Activated CD8-positive, alpha-beta T cell treated with anti-CD3 and anti-CD28 coated beads, Interleukin-2, amount 10 ng/mL, durations not matched to agents 7 days and 5 days (primary cell): ENCODE measurements at regions not wholly inside any gene's neighbourhood (a gene's known extent, or its start where the extent isn't known, plus 50 kb on each side); places are given as distances from the start of the nearest gene placed in this dataset.

Experiments
- ATAC-seq: fragments of 150-1000 bp; cut with Tn5 transposase; one replicate; pipeline ENCODE4 v1.10.0; 2021; ENCODE audit warnings: moderate library complexity
- CTCF ChIA-PET: fragments of 350-600 bp; sonication (Branson Sonifier 250); formaldehyde crosslinking; loops from one replicate; lab custom pipeline; 2021; ENCODE audit warnings: antibody characterized with exemption; lab: Charles Lee
- POLR2A ChIA-PET: fragments of 350-600 bp; sonication (Branson Sonifier 250); formaldehyde crosslinking; loops from one replicate; lab custom pipeline; 2021; ENCODE audit warnings: antibody characterized with exemption; lab: Charles Lee
- DNase-seq: peaks from one replicate; pipeline ENCODE4 v3.0.0-alpha.2; 2020
- H3K27ac Mint-ChIP-seq: one replicate; pipeline ENCODE4 v1.8.0; 2021; ENCODE audit warnings: mild to moderate bottlenecking, mixed read lengths
- H3K27me3 Mint-ChIP-seq: one replicate; pipeline ENCODE4 v1.8.0; 2021; ENCODE audit warnings: low read depth, mixed read lengths
- H3K36me3 Mint-ChIP-seq: one replicate; pipeline ENCODE4 v1.8.0; 2021; ENCODE audit warnings: low read depth, mixed read lengths
- H3K4me1 Mint-ChIP-seq: one replicate; pipeline ENCODE4 v1.8.0; 2021; ENCODE audit warnings: low read depth, mixed read lengths
- H3K4me3 Mint-ChIP-seq: one replicate; pipeline ENCODE4 v1.8.0; 2021; ENCODE audit warnings: mild to moderate bottlenecking, mixed read lengths
- H3K9me3 Mint-ChIP-seq: one replicate; pipeline ENCODE4 v1.8.0; 2022; ENCODE audit warnings: mixed read lengths; ENCODE audit not compliant: insufficient read depth

DNA sequence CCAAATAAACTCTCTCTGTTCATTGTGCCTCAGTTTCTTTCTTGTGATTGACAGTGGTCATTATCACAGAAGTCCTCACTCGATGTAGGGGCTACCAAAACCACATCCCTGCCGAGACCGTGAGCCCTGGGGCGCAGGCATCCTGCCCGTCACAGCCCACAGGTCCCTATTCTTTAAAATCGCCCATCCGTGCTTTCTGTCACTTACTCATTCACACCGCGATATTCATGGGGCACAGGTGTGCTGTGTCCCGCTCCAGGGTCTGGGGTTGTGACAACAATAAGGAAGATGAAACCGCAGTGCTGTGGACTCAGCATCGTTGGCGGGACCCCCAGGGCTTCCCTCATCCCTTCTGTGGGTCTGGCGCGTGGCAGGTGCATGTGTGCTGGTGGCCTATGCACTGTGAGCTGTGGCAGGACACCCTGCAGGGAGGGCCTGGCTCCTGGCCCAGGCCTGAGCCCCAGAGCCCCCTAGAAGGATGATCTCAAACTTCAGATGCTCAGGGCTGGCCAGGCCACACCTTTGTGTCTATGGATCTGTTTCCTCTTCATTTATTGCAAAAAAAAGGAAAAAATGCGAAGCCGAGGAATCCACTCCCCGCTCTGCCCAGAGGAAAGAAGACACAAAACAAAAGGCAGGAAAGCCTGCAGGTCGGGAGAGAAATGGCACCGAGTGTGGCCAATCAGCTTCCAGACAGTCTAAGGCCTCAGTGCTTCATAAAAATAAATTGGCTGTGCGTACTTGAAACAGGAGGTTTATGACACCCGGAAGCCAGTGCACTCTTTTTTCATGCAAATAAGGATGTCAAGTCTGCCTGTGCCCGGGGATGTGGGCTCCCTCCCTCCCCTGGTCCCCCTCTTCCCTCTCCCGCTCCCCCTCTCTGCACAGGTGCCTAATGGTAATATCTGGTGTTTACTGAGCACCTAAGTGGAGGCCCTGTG is 109.5 kb upstream of the ADRA2C start:
- POLR2A ChIA-PET, result no interaction called here
- Mint-ChIP-seq H3K4me1 (no peaks in the 10 kb centered on the region), H3K36me3 (no peaks in the 10 kb centered on the region), H3K9me3 (no peaks in the 10 kb centered on the region), H3K27ac (no peak overlapping the region), H3K27me3 (no peaks in the 10 kb centered on the region), H3K4me3 (no peak overlapping the region)
- CTCF ChIA-PET, result no interaction called here
- DNase-seq, result no peak
- ATAC-seq, result no peak

DNA sequence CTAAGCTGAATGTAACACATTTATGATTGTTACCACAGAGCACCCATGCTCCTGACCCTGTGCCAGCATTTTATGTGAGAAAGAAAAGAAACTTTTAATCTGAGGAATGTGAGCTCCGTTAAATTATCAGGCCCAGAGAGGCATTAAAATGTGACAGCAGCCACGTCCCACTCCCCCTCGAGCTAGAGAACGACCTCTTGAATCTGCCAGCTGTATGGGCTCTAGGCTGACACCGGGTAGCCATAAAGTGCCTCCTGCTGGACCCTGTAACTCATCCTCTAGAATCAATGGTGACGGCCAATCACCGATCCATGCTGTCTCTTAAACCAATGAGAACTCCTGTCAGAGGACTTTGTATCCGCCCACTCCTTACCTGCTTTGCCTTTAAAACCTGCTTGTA is 110.2 kb upstream of the ADRA2C start:
- H3K36me3 Mint-ChIP-seq, result no peaks in the 10 kb centered on the region
- H3K9me3 Mint-ChIP-seq, result no peaks in the 10 kb centered on the region
- ATAC-seq (no peak), DNase-seq (no peak)
- ChIA-PET POLR2A (no interaction called here), CTCF (no interaction called here)
- no peak overlapping the region for H3K27ac Mint-ChIP-seq
- H3K4me1 Mint-ChIP-seq, result no peaks in the 10 kb centered on the region
- H3K4me3 Mint-ChIP-seq, result no peak overlapping the region
- H3K27me3 Mint-ChIP-seq, result no peaks in the 10 kb centered on the region

DNA sequence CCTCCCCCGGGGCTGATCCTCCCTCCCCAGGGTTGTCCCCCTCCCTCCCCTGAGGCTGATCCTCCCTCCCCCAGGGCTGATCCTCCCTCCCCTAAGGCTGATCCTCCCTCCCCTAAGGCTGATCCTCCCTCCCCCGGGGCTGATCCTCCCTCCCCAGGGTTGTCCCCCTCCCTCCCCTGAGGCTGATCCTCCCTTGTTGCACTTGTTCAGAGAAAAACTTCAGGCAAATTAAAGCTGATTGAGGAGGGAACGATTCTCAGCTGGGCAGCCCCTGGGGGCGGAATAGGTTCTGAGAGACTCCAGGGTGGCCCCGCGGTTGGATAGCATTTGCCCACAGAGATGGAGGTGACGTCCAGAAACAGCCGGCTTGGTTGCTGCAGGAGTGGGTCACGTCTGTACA is 110.7 kb upstream of the ADRA2C start:
- POLR2A ChIA-PET, result no interaction called here
- Mint-ChIP-seq H3K9me3 (no peaks in the 10 kb centered on the region), H3K4me3 (no peak overlapping the region), H3K27ac (no peak overlapping the region), H3K4me1 (no peaks in the 10 kb centered on the region), H3K36me3 (no peaks in the 10 kb centered on the region), H3K27me3 (no peaks in the 10 kb centered on the region)
- DNase-seq, result no peak
- no peak for ATAC-seq
- CTCF ChIA-PET, result no interaction called here

DNA sequence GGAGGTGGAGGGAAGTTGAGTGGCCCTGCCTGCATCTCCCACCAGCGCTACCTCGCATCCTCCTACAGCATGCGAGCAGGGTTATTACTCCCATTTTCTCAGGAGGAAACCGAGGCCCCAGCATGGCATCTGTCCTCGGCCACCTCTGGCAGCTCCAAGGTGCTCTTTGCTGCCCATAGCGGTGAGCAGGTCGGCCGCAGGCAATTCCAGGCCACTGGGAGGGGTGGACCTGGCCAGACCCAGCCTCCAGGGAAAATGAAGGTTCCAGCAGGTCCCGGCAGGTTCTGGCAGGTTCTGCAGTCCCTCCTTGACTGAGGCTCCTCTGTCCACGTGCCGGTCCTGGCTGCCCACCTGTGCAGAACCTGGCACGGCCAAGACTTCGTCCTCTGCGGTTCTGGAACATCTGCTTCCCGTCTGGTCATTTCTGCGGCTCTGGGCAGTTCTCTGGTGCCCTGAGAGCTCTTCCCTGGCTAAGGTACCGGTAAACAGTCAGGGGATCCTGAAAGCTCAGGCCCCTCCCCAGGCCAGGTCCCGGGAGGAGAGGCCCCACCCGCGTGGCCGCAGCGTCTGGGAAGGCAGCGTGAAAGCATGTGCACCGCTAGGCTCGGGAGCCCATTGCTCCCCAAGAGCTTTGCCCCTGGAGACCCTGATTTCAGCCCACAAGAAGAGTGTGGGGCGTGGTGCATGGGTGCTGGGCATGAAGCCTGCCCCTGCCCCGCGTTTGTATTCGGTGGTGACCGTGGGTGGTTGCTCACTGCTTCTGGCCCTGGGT is 112.0 kb upstream of the ADRA2C start:
- ChIA-PET POLR2A (no interaction called here), CTCF (no interaction called here)

DNA sequence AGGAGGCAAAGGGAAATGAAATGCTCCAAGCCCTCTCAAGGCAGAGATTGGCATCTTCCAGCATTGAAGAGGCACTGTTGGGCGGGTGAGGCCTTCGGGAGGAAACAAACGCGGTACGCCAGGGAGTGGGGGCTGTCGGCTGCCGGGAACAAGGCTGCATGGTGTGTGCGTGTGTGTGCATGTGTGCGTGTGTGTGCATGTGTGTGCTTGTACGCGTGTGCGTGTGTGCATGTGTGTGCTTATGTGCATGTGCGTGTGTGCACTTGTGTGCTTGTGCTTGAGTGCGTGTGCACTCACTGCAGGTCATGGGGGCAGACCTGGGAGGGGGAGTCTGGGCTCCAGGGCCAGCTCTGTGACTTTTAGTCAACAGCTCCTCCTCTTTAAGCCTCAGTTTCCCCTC is 113.6 kb upstream of the ADRA2C start:
- DNase-seq (no peak), ATAC-seq (no peak)
- ChIA-PET POLR2A (no interaction called here), CTCF (no interaction called here)
- no peaks in the 10 kb centered on the region for H3K9me3 Mint-ChIP-seq
- no peak overlapping the region for H3K27ac Mint-ChIP-seq
- no peaks in the 10 kb centered on the region for H3K36me3 Mint-ChIP-seq
- H3K4me3 Mint-ChIP-seq, result no peak overlapping the region
- no peaks in the 10 kb centered on the region for H3K27me3 Mint-ChIP-seq
- H3K4me1 Mint-ChIP-seq, result no peaks in the 10 kb centered on the region

More for the DNA sequence above, 112.0 kb upstream of the ADRA2C start:
- no peaks in the 10 kb centered on the region for H3K9me3 Mint-ChIP-seq
- no peak overlapping the region for H3K4me3 Mint-ChIP-seq
- DNase-seq (no peak), ATAC-seq (no peak)
- no peaks in the 10 kb centered on the region for H3K27me3 Mint-ChIP-seq
- H3K27ac Mint-ChIP-seq, result no peak overlapping the region
- no peaks in the 10 kb centered on the region for H3K4me1 Mint-ChIP-seq
- H3K36me3 Mint-ChIP-seq, result no peaks in the 10 kb centered on the region

DNA sequence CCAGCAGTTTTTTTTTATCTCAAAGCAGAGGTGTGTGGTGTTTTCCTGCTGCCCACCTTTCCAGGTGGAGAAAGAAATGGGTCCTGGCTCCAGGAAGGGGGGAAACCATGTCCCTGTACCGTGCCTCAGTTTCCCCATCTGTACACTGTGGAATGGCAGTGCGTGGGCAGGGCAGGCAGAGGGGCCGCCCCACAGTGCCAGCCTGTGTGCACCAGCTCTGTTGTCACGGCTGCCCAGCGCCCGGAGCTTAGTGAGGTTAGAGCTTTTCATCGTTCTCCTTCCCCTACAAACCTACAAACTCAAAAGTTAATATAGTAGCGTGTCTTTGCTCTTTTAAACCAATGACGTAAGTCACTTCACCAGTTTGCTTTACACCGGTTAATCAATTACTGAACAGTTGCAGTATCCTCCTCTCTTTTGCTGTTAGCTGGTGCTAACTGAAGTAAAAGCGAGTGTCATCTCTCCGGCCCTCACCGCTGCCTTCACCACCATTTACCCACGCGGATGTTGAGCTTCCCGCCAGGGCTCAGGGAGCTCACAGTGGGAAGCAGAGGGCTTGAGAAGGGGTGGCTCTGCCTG is 114.8 kb upstream of the ADRA2C start:
- DNase-seq (no peak), ATAC-seq (no peak)
- no peaks in the 10 kb centered on the region for H3K36me3 Mint-ChIP-seq
- H3K27me3 Mint-ChIP-seq, result no peaks in the 10 kb centered on the region
- CTCF ChIA-PET, result no interaction called here
- no peak overlapping the region for H3K27ac Mint-ChIP-seq
- H3K4me3 Mint-ChIP-seq, result no peak overlapping the region
- no peaks in the 10 kb centered on the region for H3K4me1 Mint-ChIP-seq
- POLR2A ChIA-PET, result no interaction called here
- no peaks in the 10 kb centered on the region for H3K9me3 Mint-ChIP-seq

DNA sequence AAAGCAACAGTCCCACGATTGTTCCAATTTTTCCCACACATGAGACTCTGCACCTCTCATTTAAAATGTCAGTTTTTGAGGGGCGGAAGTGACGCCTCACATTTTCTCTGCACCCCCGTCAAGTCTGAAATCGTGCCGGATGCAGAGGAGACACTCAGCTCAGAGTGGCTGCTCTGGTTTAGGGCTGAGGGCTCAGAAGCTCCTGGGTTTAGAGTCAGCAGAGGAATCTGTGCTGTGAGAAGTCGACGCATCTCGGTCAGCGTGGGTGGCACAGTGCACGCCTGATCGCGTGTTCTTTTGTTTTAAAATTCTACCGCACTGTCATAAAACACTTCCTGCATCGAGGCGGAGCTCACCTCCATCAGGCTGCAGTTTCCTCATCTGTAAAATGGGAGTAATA is 116.7 kb upstream of the ADRA2C start:
- no peak overlapping the region for H3K4me3 Mint-ChIP-seq
- ATAC-seq (no peak), DNase-seq (no peak)
- ChIA-PET CTCF (no interaction called here), POLR2A (no interaction called here)
- H3K27ac Mint-ChIP-seq, result no peak overlapping the region
- H3K27me3 Mint-ChIP-seq, result no peaks in the 10 kb centered on the region
- H3K4me1 Mint-ChIP-seq, result no peaks in the 10 kb centered on the region
- no peaks in the 10 kb centered on the region for H3K36me3 Mint-ChIP-seq
- H3K9me3 Mint-ChIP-seq, result no peaks in the 10 kb centered on the region

DNA sequence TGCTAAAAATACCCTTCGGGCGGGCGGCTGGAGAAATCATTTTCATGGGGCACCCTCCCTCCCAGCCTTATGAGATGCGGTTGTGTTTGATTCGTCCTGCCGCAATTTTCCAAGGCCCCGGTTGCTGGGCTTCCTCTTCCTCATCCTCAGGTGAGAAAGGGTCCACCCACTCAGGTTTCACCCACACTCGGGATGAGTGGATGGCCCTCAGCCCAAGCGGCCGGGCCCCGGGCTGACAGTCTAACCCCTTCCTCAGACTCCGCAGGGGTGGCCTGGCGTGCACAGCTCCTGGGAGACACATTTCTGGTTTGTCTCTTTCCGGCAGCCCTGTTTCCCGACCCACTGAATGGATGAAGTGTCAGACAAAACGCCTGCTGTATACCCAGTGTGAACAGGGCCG is 116.5 kb upstream of the LRPAP1 start:
- Mint-ChIP-seq H3K4me1 (no peaks in the 10 kb centered on the region), H3K4me3 (no peak overlapping the region), H3K27ac (no peak overlapping the region), H3K9me3 (no peaks in the 10 kb centered on the region), H3K27me3 (no peaks in the 10 kb centered on the region), H3K36me3 (no peaks in the 10 kb centered on the region)
- ChIA-PET CTCF (no interaction called here), POLR2A (no interaction called here)
- ATAC-seq (no peak), DNase-seq (no peak)

DNA sequence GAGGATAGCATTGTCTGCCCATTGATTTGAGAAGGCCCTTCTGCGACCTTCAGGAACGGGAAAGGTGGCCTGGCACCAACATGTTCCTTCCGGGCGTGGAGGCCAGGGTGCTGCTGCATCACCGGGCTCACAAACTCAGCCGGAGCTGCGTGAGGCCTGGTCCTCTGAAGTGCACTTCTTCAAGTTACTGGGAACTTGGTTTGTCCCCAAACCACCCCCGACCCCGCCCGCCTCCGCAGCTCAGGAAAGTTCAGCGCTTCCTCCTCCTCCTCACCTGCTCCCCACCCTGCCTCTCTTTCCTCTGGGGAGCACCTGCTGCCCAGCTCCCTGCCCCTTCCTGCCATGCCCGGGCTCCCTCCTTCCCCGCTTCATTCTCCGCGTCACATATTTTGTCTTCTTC is 116.0 kb upstream of the LRPAP1 start:
- H3K27me3 Mint-ChIP-seq, result no peaks in the 10 kb centered on the region
- ATAC-seq, result no peak
- no peak overlapping the region for H3K27ac Mint-ChIP-seq
- ChIA-PET POLR2A (no interaction called here), CTCF (no interaction called here)
- H3K36me3 Mint-ChIP-seq, result no peaks in the 10 kb centered on the region
- no peak overlapping the region for H3K4me3 Mint-ChIP-seq
- no peak for DNase-seq
- H3K9me3 Mint-ChIP-seq, result no peaks in the 10 kb centered on the region
- H3K4me1 Mint-ChIP-seq, result no peaks in the 10 kb centered on the region

DNA sequence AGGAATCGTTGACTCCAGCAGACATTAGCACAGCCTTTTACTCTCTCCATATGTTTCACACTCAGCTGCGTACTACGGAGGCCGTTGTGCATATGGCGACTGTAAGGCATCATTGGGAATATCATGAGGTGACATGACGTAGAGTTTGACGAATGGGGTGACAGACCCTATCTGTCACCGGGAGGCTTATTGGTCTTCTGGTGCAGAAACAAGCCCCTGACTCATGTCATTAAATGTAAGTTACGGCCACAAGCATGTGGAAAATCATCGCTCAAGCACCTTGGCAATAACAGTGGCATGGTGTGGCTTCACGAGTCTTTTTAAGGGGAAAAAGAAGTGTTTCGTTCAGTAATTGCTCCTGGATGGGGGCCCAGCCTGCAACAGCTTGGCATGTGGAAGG is 115.2 kb upstream of the LRPAP1 start:
- ATAC-seq, result no peak
- POLR2A ChIA-PET, result no interaction called here
- Mint-ChIP-seq H3K4me3 (no peak overlapping the region), H3K27me3 (no peaks in the 10 kb centered on the region), H3K9me3 (no peaks in the 10 kb centered on the region), H3K27ac (no peak overlapping the region), H3K4me1 (no peaks in the 10 kb centered on the region), H3K36me3 (no peaks in the 10 kb centered on the region)
- no peak for DNase-seq
- CTCF ChIA-PET, result no interaction called here

DNA sequence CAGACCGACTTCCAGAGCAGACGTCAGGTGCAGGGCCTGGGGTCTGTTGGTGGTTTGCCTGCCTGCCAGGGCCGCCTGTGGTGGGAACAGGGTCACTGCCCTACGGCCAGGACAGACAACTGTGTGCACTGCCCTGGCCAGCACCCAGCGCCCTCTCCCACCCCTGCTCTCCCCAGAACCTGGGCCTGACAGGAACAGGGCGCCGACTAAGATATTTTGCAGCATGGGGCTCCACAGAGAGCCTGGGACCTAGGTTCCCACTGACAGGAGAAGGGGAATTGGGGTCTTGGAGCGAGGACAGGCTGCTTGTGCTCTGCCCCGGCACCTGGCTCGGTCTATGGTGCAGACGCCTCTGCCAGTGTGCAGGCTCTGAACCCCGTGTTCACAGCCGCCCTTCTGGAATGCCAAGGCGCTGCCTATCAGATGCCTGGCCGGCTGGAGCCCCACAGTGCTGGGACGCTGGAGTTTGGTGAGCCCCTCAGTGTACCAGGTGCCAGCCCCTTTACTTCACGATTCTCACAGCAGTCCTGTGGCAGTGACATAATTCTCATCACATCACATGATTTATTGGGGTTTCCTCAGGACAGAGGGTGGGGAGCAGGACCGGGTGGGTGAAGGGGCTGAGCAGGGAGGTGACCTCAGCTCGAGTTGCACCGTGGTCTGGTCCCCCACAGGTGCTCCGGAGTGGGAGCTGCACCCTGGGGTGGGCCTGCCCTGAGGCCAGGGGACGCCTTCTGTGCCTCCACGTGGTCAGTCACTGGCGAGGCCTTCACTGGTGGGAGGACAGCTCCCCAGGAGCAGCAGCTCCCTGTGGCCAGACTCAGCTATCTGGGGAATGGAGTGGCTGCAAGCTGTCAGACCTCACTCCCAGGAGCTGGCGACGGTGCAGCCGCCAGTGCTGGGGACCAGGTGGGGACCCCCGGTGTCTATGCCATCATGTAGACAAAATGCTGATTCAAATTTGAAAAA is 113.8 kb upstream of the LRPAP1 start:
- ChIA-PET CTCF (no interaction called here), POLR2A (interaction anchor here (0.6 kb wide), 1 partner anchor 1181 kb away, joined by 3 read pairs; no protein-coding TSS in a partner anchor)
- H3K36me3 Mint-ChIP-seq, result no peaks in the 10 kb centered on the region
- DNase-seq (no peak), ATAC-seq (no peak)
- H3K4me1 Mint-ChIP-seq, result no peaks in the 10 kb centered on the region
- H3K27me3 Mint-ChIP-seq, result no peaks in the 10 kb centered on the region
- H3K4me3 Mint-ChIP-seq, result no peak overlapping the region
- H3K27ac Mint-ChIP-seq, result no peak overlapping the region
- H3K9me3 Mint-ChIP-seq, result no peaks in the 10 kb centered on the region
